Central memory CD4-positive, alpha-beta T cell (primary cell): ENCODE measurements at regions not wholly inside any gene's neighbourhood (a gene's known extent, or its start where the extent isn't known, plus 50 kb on each side); places are given as distances from the start of the nearest gene placed in this dataset.

Source experiments
- DNase-seq: peaks from one replicate; pipeline ENCODE4 v3.0.0; 2022

GRCh38 chr5:61744690-61745619 lies 412.9 kb downstream of the ZSWIM6 start:
- DNase-seq: no peak

DNA sequence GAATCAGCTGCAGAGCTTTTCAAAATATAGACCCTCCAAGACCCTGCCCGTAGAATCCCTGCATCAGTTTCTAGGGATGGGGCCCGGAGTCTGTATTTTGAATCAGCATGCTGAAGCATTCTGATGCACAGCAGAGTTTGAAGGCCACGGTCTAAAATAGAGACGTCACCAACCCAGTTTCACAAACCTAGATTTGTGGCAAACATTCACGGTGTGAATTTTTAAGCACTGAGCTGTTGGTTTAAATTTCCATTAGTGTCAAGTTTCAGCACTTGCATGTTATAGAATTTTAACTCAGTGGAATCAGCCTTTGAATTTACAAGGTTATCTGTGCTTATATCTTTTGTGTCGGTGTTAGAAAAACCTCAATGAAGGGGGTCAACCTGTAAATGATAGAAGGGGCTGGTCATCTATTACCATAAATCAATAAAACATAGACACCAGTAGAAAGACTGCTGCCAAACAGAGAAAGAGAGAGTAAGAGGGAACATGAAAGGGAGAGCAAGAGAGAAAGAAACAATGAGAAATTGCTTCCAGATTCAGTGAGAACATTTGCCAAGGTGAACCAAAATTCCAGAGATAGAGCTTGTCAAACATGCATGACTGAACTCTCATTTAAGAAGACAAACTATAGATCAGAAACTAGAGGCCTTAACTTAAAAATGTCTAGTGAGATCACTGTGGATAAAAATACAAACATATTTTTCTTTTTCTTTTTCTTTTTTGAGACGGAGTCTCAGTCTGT lies 414.9 kb downstream of the ZSWIM6 start:
- no peak for DNase-seq

DNA sequence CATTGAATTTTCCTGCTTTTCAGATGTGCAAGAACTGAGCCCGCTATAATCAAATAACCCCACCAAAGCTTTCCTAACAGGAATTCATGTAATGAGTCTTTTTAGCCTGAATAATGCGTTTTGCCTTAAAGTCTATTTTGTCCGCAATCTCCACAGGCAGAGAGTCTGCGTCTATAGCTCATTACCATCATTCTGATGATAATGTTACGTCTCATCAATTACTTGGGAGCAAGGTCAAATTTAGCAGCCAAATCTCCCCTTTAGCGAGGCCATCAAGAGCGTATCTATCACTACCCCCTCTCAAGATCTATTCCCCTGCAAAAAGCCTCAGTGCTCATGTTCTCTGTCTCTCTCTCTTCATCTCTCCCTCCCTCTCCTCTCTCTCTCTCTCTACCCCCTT lies 416.1 kb downstream of the ZSWIM6 start:
- no peak for DNase-seq

GRCh38 chr5:61748651-61749050 lies 416.6 kb downstream of the ZSWIM6 start:
- no peak for DNase-seq

GRCh38 chr5:61752588-61752987 lies 420.5 kb downstream of the ZSWIM6 start:
- no peak for DNase-seq

- DNase-seq: no peak
Observed at GRCh38 chr5:61754792-61755191, 422.7 kb downstream of the ZSWIM6 start.

DNA sequence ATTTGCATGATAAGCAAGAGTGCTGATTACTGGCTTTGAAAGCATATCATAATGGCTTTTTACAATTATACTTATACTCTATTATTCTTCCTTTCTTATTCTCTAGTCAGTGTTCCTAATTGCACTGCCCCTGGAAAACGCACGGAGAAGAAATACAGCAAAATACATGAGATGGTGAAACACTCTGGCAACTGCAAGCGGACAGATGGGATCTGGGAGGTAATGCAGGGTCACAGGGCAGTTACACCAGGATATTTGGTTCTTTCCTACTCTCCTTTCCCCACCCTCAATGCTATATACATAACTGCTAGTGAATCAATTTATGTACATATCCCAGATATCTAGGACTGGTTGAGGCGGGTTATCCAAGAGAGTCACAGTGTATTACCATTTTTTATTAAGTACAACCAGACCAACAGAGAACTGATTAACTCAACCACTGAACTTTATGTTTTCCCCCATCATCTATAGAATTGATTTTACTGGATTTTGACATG lies 423.7 kb downstream of the ZSWIM6 start:
- no peak for DNase-seq

DNA sequence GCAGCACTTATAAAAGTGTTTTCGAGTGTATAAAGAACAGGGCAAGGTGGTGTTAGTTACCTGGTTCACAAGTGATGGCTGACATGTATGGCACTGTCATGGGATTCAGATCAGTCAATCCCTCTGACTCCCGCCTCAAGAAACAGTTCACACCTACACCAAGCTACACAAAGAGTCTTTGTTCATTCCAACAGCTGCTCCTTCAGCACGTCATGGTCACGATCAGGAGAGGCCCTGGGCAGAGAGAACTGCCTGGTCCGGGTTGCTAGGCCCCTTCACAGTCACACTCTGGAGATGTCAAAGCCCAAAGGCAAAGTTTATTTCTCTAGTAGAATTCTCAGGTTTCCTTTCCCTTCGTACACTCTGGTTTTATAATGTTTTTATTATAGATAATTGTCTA lies 426.7 kb downstream of the ZSWIM6 start:
- no peak for DNase-seq

GRCh38 chr5:61765471-61765870 lies 433.4 kb downstream of the ZSWIM6 start:
- no peak for DNase-seq

GRCh38 chr5:61766141-61766540 lies 434.1 kb downstream of the ZSWIM6 start:
- no peak for DNase-seq

DNA sequence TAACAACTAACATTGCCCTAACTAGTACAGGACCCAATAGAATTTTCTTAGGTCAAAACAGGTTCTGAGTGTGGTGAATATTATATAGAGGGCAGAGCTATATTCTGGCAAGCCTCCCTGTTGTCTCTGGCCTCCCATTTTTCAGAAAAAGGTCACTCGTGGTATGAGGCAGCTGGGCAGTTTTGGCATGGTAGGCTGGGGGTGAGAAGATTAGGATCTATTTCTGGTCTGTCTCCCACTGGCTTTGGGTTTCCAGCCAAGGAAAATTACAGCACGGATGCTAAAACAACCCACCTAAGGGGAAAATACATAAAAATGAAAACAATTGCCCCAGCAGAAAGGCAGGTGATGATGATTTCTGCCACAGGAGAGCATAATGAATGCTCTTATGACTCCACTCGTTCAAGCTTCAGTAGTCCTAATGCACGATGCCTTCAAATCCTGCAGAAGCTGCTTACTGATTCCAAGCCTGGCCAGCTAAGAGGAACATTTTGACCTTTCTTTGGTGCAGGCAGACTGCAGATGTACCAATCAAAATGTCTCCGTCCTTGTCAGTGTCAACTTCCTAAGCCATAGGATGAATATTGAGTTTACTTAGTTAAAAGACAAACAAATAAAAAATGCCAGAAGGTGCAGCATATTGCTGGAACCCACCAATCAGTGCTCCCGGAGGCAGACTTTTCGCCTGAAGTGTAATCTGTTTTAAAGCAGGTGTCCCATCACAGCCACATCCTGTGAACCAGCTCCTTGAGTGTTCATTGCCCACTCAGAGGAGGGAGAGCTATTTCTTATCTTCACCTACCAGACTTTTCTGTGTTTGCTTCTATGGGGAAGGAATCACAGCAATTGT lies 435.4 kb downstream of the ZSWIM6 start:
- DNase-seq: no peak

DNA sequence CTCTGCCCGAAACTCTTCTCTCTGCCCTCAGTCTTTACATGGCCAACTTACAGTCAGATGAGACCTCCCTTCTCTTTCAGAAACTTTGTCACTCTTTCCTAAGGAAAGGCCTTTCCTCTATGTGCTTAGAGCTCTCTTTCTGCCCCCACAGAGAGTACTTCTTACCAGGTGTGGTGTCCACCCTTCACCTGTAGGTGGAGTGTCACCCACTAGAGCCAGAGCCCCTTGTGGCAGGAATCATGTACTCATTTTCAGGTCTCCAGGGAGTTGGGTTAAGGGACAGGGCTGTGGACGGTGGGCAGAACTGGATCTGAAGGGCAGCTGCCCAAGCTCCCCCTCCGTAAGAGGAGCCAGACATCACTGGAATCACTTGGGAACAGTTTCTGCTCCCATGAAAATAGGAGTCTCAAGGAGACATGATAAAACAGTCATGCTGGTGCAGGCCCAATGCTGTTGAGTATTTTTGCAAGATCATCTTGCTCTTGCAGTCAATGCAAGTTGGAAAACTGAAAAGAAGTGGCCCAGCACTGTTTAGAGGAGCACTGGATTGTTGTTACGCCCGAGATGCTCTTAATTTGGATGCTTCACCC lies 436.7 kb downstream of the ZSWIM6 start:
- no peak for DNase-seq

DNA sequence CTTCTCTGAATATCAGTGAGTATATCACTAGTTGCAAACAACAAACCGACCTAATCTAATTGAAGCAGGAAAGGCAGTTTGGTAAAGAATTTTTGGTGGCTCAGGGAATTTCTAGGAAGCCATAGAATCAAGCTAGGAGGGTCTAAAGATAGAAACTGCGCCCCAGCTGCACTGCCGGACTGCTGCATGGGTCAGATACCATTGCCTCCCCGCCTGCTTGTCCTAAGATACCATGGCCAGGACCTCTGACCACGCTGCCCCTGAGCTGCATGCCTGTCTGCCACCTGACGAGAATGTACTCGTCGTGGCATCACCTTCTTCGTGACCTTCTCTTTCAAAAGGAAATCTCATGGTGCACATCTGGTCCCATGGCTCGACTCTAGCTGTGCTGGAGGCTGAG lies 439.0 kb downstream of the ZSWIM6 start:
- DNase-seq: no peak

DNA sequence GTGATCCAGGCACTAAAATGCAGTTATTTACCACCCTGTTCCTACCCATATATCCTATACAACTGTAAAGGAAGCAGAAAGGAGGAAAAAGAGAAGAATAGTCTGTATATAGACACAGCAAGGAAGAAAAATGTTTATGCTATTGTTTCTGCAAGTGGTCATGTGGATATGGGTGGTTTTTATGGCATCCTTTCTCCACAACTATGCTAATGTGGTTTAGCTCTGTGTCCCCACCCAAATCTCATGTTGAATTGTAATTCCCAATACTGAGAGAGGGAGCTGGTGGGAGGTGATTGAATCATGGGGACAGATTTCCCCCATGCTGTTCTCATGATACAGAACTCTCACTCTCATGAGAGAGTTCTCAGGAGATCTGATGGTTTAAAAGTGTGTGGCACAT lies 439.8 kb downstream of the ZSWIM6 start:
- DNase-seq: no peak

- DNase-seq: no peak
Observed at GRCh38 chr5:61775901-61776300, 443.8 kb downstream of the ZSWIM6 start.

DNA sequence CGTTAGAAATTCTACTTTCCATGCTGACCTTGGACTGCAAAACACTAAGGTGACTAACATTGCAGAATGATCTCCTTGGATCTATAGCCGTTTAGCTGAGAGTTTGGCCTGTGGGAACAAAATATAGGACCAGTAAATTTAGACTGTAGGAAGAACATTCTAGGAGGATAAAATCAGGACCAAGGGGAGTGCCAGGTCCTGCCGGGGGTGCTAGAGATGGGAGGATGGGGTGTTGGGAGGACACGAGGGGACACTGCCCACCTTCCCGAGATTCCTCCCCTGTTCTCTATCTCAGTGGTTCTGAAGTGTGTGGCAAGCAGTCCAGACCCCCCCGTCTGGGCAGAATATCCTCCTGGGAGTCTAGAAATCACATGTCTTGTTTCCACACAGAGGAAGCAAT lies 445.2 kb downstream of the ZSWIM6 start:
- DNase-seq: no peak

DNA sequence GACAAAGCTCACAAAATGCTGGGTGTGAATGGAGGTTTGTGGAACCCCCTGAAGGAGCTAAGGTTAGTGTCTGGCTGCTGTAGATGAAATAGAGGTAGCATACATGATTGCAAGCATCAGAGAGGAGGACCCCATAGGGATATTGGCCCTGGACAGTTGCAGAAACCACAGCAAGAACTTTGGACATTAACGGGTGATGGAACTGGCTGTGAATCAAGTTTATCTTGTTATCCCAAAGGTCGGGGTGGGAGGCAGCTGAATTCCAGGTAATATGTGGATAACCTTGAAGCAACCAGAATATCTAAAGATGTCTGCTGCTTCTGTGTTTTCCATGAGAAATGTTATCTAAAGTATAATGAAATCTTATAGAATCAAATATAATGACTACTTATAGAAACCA lies 447.7 kb downstream of the ZSWIM6 start:
- no peak for DNase-seq

DNA sequence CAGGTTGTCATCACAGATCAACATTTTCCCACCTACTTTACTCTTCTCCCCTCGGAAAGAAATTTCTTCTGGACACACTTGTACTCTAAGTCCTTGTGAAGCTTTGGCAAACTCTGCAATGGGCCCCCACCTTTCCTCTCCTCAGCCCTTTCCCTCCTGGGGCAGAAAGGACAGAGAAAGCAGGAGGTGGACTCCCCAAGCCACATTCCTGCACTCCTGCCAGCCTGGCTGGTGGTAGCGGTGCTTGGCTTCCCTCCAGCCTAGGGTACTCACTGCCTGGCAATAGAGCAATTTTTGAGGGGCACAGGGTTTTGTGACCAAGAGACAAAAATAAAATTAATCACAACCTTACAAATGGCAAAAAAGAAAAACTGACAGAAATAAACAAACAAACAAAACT lies 451.4 kb downstream of the ZSWIM6 start:
- no peak for DNase-seq

- DNase-seq: no peak
Observed at GRCh38 chr5:61784341-61784740, 452.3 kb downstream of the ZSWIM6 start.

- no peak for DNase-seq
Observed at GRCh38 chr5:61788548-61788947, 456.5 kb downstream of the ZSWIM6 start.

DNA sequence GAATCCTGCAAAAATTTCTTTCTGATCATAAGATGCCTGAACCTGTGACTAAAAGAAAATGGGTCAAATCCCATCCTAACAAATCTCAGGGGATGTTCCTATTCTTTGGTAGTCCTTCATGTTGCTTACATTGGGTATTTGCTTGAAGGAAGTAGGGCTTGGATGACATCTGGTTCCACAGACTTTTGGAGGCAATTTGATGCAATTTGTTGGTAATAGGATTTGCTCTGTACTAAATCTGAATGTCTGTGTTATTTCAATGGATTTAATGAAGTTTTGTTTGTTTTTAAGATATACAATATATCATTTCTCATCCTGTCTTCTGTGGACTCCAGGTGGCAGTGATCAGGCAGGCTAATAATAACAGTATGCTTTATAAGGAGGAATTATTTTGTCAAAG lies 457.9 kb downstream of the ZSWIM6 start:
- DNase-seq: no peak

DNA sequence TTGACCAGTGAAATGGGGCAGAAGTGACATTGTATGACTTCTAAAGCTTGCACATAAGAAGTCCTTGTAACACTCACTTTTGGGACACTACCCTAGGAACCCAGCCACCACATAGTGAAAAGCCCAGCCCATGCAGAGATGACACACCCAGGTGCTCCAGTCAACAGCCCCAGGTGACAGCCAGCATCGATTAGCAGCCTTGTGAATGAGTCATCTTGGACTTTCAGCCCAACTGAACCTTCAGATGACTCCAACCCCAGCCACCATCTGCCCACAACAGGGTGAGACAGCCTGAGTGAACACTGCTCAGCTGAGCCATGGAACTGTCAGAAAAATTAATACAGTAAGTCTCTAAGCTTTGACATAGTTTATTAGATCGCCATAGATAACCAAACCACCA lies 458.6 kb downstream of the ZSWIM6 start:
- no peak for DNase-seq

DNA sequence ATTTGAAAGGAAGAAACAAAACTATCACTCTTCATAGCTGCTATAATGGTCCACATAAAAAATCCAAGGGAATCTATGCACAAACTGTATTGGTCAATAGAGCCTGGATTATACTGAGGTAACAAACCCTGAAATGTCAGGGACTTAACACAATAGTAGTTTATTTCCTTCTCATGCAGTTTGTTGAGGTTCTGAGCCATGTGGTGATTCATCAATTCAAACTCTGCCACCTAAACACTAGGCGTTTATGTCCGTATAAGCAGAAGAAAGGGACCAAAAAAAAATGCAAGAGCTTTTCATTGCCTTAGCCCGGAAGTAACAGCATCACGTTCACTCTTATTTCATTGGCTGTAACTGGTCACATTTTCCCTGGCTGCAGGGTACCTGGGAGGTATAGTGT lies 464.7 kb downstream of the ZSWIM6 start:
- no peak for DNase-seq
